Endothelial cell (in vitro differentiated cells): ENCODE measurements at regions not wholly inside any gene's neighbourhood (a gene's known extent, or its start where the extent isn't known, plus 50 kb on each side); places are given as distances from the start of the nearest gene placed in this dataset.
"Not testable (repeated sequence)": the region's sequence is repeated elsewhere in the genome, so short reads cannot be mapped to it uniquely, and the experiment has no call there.

Source experiments
- DNase-seq: peaks from one replicate; pipeline ENCODE4 v3.0.0; 2021; ENCODE audit warnings: low spot score
- H3K27ac Mint-ChIP-seq: one replicate; pipeline ENCODE4 v1.8.0; 2021; ENCODE audit warnings: mixed read lengths, inconsistent platforms; ENCODE audit not compliant: unreplicated experiment
- H3K27me3 Mint-ChIP-seq: one replicate; pipeline ENCODE4 v1.8.0; 2021; ENCODE audit warnings: mild to moderate bottlenecking, moderate library complexity, mixed read lengths, inconsistent platforms; ENCODE audit not compliant: unreplicated experiment
- H3K36me3 Mint-ChIP-seq: one replicate; pipeline ENCODE4 v1.8.0; 2021; ENCODE audit warnings: mild to moderate bottlenecking, low read depth, mixed read lengths, inconsistent platforms; ENCODE audit not compliant: unreplicated experiment
- H3K4me1 Mint-ChIP-seq: one replicate; pipeline ENCODE4 v1.8.0; 2021; ENCODE audit warnings: mild to moderate bottlenecking, mixed read lengths, inconsistent platforms; ENCODE audit not compliant: unreplicated experiment
- H3K4me3 Mint-ChIP-seq: one replicate; pipeline ENCODE4 v1.8.0; 2021; ENCODE audit warnings: mild to moderate bottlenecking, mixed read lengths, inconsistent platforms; ENCODE audit not compliant: unreplicated experiment
- H3K9me3 Mint-ChIP-seq: one replicate; pipeline ENCODE4 v1.8.0; 2021; ENCODE audit warnings: mixed read lengths, inconsistent platforms; ENCODE audit not compliant: unreplicated experiment
- TF ChIP-seq, protein P1 (sequence below): fragments of 200-600 bp; sonication (generic); IDR thresholded peaks from one replicate; pipeline ENCODE4 v1.5.0; 2021; ENCODE audit warnings: antibody characterized with exemption; ENCODE audit not compliant: unreplicated experiment

GRCh38 chr1:222060210-222060916 is 318.5 kb upstream of the DUSP10 start:
- H3K36me3 Mint-ChIP-seq = peaks cover 3% of the 10 kb centered on the region
- H3K9me3 Mint-ChIP-seq = peaks cover 6% of the 10 kb centered on the region
- DNase-seq = no peak
- H3K27me3 Mint-ChIP-seq = peaks cover 5% of the 10 kb centered on the region
- H3K4me1 Mint-ChIP-seq = no peaks in the 10 kb centered on the region
- TF ChIP-seq, protein P1, sequence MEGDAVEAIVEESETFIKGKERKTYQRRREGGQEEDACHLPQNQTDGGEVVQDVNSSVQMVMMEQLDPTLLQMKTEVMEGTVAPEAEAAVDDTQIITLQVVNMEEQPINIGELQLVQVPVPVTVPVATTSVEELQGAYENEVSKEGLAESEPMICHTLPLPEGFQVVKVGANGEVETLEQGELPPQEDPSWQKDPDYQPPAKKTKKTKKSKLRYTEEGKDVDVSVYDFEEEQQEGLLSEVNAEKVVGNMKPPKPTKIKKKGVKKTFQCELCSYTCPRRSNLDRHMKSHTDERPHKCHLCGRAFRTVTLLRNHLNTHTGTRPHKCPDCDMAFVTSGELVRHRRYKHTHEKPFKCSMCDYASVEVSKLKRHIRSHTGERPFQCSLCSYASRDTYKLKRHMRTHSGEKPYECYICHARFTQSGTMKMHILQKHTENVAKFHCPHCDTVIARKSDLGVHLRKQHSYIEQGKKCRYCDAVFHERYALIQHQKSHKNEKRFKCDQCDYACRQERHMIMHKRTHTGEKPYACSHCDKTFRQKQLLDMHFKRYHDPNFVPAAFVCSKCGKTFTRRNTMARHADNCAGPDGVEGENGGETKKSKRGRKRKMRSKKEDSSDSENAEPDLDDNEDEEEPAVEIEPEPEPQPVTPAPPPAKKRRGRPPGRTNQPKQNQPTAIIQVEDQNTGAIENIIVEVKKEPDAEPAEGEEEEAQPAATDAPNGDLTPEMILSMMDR = no peak
- no peak overlapping the region for H3K4me3 Mint-ChIP-seq
- no peak overlapping the region for H3K27ac Mint-ChIP-seq

DNA sequence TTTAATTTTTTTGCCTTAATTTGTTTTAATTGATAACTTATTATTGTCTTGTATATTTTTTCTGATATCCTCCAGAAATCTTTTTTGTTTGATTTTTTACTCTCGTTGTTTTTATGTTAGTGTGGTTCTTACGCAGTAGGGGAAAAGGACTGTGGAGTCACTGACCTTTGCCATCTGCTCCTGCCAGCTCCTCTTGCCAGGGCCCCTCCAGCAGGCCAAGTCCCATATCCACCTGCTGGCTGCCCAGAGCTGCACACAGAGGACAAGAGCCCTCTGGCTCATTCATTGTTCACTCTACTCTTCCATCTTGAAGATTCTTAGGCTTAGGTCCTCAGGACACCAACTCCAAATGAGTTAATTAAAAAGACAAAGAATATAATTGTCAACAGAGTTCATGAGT is 316.4 kb upstream of the DUSP10 start:
- no peaks in the 10 kb centered on the region for H3K27me3 Mint-ChIP-seq
- H3K9me3 Mint-ChIP-seq = no peaks in the 10 kb centered on the region
- no peak overlapping the region for H3K27ac Mint-ChIP-seq
- H3K4me1 Mint-ChIP-seq = no peaks in the 10 kb centered on the region
- DNase-seq = no peak
- no peaks in the 10 kb centered on the region for H3K36me3 Mint-ChIP-seq
- TF ChIP-seq, protein P1 = no peak
- no peak overlapping the region for H3K4me3 Mint-ChIP-seq

- H3K4me1 Mint-ChIP-seq = no peaks in the 10 kb centered on the region
- DNase-seq = no peak
- TF ChIP-seq, protein P1 = no peak
- H3K27me3 Mint-ChIP-seq = no peaks in the 10 kb centered on the region
- H3K36me3 Mint-ChIP-seq = no peaks in the 10 kb centered on the region
- no peaks in the 10 kb centered on the region for H3K9me3 Mint-ChIP-seq
- no peak overlapping the region for H3K4me3 Mint-ChIP-seq
- no peak overlapping the region for H3K27ac Mint-ChIP-seq
Observed at GRCh38 chr1:222057162-222057561, 315.3 kb upstream of the DUSP10 start.

- Mint-ChIP-seq H3K36me3 (no peaks in the 10 kb centered on the region), H3K4me3 (no peak overlapping the region), H3K27me3 (no peaks in the 10 kb centered on the region), H3K4me1 (no peaks in the 10 kb centered on the region), H3K9me3 (no peaks in the 10 kb centered on the region), H3K27ac (no peak overlapping the region)
- DNase-seq = no peak
- TF ChIP-seq, protein P1 = no peak
Observed at GRCh38 chr1:222054416-222054815, 312.5 kb upstream of the DUSP10 start.

GRCh38 chr1:222053790-222054294 is 312.0 kb upstream of the DUSP10 start:
- TF ChIP-seq, protein P1 = no peak
- DNase-seq = no peak
- no peak overlapping the region for H3K4me3 Mint-ChIP-seq
- no peaks in the 10 kb centered on the region for H3K4me1 Mint-ChIP-seq
- H3K36me3 Mint-ChIP-seq = no peaks in the 10 kb centered on the region
- H3K27me3 Mint-ChIP-seq = no peaks in the 10 kb centered on the region
- H3K9me3 Mint-ChIP-seq = no peaks in the 10 kb centered on the region
- H3K27ac Mint-ChIP-seq = no peak overlapping the region

GRCh38 chr1:222051311-222051710 is 309.4 kb upstream of the DUSP10 start:
- not testable (repeated sequence) for DNase-seq, H3K27me3 Mint-ChIP-seq, H3K36me3 Mint-ChIP-seq, H3K27ac Mint-ChIP-seq, H3K4me1 Mint-ChIP-seq, H3K9me3 Mint-ChIP-seq, H3K4me3 Mint-ChIP-seq

DNA sequence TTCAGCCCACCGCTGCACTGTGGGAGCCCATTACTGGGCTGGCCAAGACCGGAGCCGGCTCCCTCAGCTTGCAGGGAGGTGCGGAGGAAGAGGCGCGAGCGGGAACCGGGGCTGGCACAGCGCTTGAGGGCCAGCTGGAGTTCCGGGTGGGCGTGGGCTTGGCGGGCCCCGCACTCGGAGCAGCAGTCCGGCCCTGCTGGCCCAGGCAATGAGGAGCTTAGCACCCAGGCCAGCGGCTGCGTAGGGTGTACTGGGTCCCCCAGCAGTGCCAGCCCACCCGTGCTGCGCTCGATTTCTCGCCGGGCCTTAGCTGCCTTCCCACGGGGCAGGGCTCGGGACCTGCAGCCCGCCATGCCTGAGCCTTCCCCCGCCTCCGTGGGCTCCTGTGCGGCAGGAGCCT is 307.8 kb upstream of the DUSP10 start:
- H3K27me3 Mint-ChIP-seq, H3K27ac Mint-ChIP-seq, H3K4me3 Mint-ChIP-seq, H3K4me1 Mint-ChIP-seq, H3K9me3 Mint-ChIP-seq, H3K36me3 Mint-ChIP-seq, DNase-seq: not testable (repeated sequence)
